ENCODE measurements at regions not wholly inside any gene's neighbourhood (a gene's known extent, or its start where the extent isn't known, plus 50 kb on each side); places are given as distances from the start of the nearest gene placed in this dataset.

DNA sequence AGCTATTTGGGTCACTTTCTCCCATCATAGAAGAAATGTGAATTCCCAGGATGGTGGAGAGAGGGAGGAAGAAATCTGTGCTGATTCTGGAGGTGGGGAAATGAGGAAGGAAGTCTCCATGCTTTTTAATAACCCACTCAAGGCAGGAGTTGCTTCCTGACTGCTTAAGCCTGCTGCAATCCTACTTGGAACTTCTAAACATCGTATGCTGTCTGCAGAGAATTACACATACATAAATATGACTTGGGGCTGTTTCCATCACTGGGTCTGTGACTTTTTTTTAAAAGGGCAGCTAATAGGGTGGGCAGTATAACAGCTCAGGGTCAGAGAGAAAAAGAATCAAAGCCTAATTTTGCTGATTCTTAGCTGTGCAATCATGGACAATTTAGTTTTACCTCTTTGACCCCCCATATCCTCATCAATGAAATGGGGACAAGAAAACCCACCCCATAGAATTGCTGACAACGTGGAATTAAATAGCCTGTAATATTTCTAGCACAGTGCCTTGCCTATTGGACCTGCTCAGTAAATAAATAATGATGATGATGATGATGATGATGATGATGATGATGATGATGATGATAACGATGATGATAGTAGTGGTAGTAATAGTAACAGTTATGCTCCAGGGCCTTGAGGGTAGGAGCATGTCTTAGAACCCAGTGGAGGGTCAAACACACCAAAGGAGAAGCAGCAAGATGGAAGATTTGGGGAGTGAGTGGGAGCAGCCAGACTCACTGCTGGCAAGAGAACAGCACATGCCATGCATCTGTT lies 166.7 kb upstream of the LRFN2 start:
- TF ChIP-seq, protein P1, sequence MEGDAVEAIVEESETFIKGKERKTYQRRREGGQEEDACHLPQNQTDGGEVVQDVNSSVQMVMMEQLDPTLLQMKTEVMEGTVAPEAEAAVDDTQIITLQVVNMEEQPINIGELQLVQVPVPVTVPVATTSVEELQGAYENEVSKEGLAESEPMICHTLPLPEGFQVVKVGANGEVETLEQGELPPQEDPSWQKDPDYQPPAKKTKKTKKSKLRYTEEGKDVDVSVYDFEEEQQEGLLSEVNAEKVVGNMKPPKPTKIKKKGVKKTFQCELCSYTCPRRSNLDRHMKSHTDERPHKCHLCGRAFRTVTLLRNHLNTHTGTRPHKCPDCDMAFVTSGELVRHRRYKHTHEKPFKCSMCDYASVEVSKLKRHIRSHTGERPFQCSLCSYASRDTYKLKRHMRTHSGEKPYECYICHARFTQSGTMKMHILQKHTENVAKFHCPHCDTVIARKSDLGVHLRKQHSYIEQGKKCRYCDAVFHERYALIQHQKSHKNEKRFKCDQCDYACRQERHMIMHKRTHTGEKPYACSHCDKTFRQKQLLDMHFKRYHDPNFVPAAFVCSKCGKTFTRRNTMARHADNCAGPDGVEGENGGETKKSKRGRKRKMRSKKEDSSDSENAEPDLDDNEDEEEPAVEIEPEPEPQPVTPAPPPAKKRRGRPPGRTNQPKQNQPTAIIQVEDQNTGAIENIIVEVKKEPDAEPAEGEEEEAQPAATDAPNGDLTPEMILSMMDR (IDR thresholded peaks at IDR 0.05): no peak
- TF ChIP-seq POLR2A (IDR thresholded peaks at IDR 0.05): no peak
